Natural killer cell (primary cell): ENCODE measurements at regions not wholly inside any gene's neighbourhood (a gene's known extent, or its start where the extent isn't known, plus 50 kb on each side); places are given as distances from the start of the nearest gene placed in this dataset.

Source experiments
- ATAC-seq, 3 donors: fragments of 150-1000 bp in 2 of 3; fragments of 200-7000 bp in 1 of 3; cut with Tn5 transposase; 1 replicate in 1 of 3; 2 replicates in 2 of 3; pipeline ENCODE4 v1.10.0; 2021; ENCODE audit warnings: mild to moderate bottlenecking in 2 of 3, moderate library complexity in 2 of 3
- DNase-seq, 2 donors: peaks; one replicate each; pipeline versions ENCODE4 v3.0.0 to v3.0.0-alpha.2; 2013 to 2021; ENCODE audit warnings: mixed read lengths in 1 of 2
- H3K27ac ChIP-seq: one replicate; pipeline ENCODE4 v1.5.1; 2013; ENCODE audit warnings: mild to moderate bottlenecking, low read length
- H3K27me3 ChIP-seq: one replicate; pipeline ENCODE4 v1.6.1; 2013; ENCODE audit warnings: low read length; ENCODE audit not compliant: control insufficient read depth, insufficient read depth
- H3K36me3 ChIP-seq: one replicate; pipeline ENCODE4 v1.6.1; 2013; ENCODE audit warnings: low read length; ENCODE audit not compliant: control insufficient read depth, insufficient read depth
- H3K4me1 ChIP-seq: one replicate; pipeline ENCODE4 v1.6.1; 2013; ENCODE audit warnings: low read length; ENCODE audit not compliant: control insufficient read depth, insufficient read depth
- H3K4me3 ChIP-seq: one replicate; pipeline ENCODE4 v1.5.1; 2013; ENCODE audit warnings: low read length
- H3K9me3 ChIP-seq: one replicate; pipeline ENCODE4 v1.6.1; 2013; ENCODE audit warnings: low read length; ENCODE audit not compliant: control insufficient read depth, insufficient read depth
- H3K27ac Mint-ChIP-seq, 2 donors: one replicate each; pipeline ENCODE4 v1.8.0; 2022; ENCODE audit warnings: mild to moderate bottlenecking in 2 of 2, mixed read lengths in 2 of 2, moderate library complexity in 1 of 2
- H3K27me3 Mint-ChIP-seq, 2 donors: one replicate each; pipeline ENCODE4 v1.8.0; 2022; ENCODE audit warnings: low read depth in 2 of 2, mixed read lengths in 2 of 2
- H3K36me3 Mint-ChIP-seq: one replicate; pipeline ENCODE4 v1.8.0; 2022; ENCODE audit warnings: mixed read lengths
- H3K4me1 Mint-ChIP-seq, 2 donors: one replicate each; pipeline ENCODE4 v1.8.0; 2022; ENCODE audit warnings: mixed read lengths in 2 of 2
- H3K4me3 Mint-ChIP-seq: one replicate; pipeline ENCODE4 v1.8.0; 2022; ENCODE audit warnings: mild to moderate bottlenecking, moderate library complexity, mixed read lengths
- H3K9me3 Mint-ChIP-seq, 2 donors: one replicate each; pipeline ENCODE4 v1.8.0; 2022; ENCODE audit warnings: mixed read lengths in 2 of 2
- WGBS: methylation state at CpG from one replicate; pipeline ENCODE4 v1.1.7; 2013; ENCODE audit warnings: missing lambda C conversion rate; ENCODE audit not compliant: insufficient coverage; 5-methylcytosine and 5-hydroxymethylcytosine counted together
- intact Hi-C: fragments of 100-400 bp; cut with micrococcal nuclease; formaldehyde crosslinking; loops from one replicate; pipeline ENCODE4 v1.14.2; 2022
- TF ChIP-seq, protein P1 (sequence below): fragments of 200-600 bp; IDR thresholded peaks from one replicate; pipeline ENCODE4 v1.8.0; 2022; ENCODE audit warnings: antibody characterized with exemption

DNA sequence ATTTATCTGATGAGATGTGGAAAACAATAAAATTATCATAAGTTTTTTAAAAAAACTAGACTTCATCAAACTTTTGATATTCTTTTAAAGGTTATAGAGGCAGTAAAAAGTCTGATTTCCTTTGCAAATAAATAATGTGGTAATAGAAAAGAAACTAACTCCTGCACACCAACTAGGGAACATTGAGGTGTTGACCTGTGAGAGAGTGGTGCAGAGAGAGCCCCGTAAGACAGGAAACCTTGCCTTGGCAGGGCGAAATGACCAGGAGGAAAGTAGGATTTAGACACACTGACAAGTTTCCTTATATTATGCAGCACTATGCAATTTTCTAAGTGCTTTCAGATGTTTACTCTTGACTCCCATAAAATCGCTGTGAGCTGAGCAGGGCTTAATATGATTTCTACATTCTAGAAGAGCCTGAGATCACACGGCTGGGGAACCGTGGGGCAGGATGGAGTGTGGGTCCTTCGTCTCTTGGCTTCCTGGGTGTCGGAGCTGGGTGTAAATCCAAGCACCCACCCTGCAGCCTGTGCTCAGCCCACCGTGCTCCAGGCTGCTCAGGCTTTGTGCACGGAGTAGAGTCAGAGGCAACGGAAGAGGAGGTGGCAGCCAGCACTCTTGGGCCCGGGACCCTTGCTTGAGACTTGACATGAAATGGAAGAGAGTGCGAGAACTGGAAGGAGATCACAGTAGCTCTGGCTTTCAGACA, 61.3 kb upstream of the FOXQ1 start:
- H3K4me1 Mint-ChIP-seq: no peaks in the 10 kb centered on the region
- no peaks in the 10 kb centered on the region for H3K9me3 Mint-ChIP-seq
- H3K36me3 ChIP-seq: no peaks in the 10 kb centered on the region
- H3K36me3 Mint-ChIP-seq: no peaks in the 10 kb centered on the region
- H3K4me1 ChIP-seq: no peaks in the 10 kb centered on the region
- 86% methylated on average over 12 of the region's 12 CpGs for WGBS
- no peak overlapping the region for H3K4me3 Mint-ChIP-seq
- peaks cover 2% of the 10 kb centered on the region for H3K27me3 ChIP-seq
- DNase-seq (no peak), ATAC-seq (no peak)
- no peak overlapping the region for H3K4me3 ChIP-seq
- H3K27me3 Mint-ChIP-seq: peaks cover 0 to 24% of the 10 kb centered on the region in 2 donors
- no peak overlapping the region for H3K27ac ChIP-seq
- TF ChIP-seq, protein P1, sequence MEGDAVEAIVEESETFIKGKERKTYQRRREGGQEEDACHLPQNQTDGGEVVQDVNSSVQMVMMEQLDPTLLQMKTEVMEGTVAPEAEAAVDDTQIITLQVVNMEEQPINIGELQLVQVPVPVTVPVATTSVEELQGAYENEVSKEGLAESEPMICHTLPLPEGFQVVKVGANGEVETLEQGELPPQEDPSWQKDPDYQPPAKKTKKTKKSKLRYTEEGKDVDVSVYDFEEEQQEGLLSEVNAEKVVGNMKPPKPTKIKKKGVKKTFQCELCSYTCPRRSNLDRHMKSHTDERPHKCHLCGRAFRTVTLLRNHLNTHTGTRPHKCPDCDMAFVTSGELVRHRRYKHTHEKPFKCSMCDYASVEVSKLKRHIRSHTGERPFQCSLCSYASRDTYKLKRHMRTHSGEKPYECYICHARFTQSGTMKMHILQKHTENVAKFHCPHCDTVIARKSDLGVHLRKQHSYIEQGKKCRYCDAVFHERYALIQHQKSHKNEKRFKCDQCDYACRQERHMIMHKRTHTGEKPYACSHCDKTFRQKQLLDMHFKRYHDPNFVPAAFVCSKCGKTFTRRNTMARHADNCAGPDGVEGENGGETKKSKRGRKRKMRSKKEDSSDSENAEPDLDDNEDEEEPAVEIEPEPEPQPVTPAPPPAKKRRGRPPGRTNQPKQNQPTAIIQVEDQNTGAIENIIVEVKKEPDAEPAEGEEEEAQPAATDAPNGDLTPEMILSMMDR: no peak
- intact Hi-C loops: no loop called here
- H3K9me3 ChIP-seq: no peaks in the 10 kb centered on the region
- no peak overlapping the region for H3K27ac Mint-ChIP-seq

DNA sequence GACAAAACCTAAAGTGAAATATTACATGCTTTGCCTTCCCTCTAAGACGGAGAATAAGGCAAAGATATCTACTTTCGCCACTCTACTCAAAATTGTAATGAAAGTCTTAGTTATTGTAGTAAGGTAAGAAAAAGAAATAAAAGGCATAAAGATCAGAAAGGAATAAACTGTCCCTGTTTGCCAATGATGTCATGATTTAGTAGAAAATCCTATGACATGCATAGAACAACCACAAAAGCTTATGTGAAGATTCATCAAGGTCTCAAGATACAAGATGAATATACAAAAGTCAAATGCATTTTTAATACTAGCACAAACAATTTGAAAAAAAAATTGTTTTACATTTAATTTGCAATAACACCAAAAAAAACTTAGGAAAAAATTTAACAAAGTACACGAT, 64.0 kb upstream of the FOXQ1 start:
- DNase-seq (no peak), ATAC-seq (no peak)
- Mint-ChIP-seq H3K36me3 (no peaks in the 10 kb centered on the region), H3K27ac (no peak overlapping the region), H3K4me1 (no peaks in the 10 kb centered on the region), H3K9me3 (no peaks in the 10 kb centered on the region), H3K4me3 (no peak overlapping the region), H3K27me3 (peaks cover 0 to 24% of the 10 kb centered on the region in 2 donors)
- intact Hi-C loops: no loop called here
- no peak overlapping the region for H3K4me3 ChIP-seq
- H3K4me1 ChIP-seq: no peaks in the 10 kb centered on the region
- H3K27ac ChIP-seq: no peak overlapping the region
- WGBS: no CpG with 5 or more reads among the region's 3 CpGs
- TF ChIP-seq, protein P1: no peak
- H3K36me3 ChIP-seq: no peaks in the 10 kb centered on the region
- H3K27me3 ChIP-seq: peaks cover 2% of the 10 kb centered on the region
- H3K9me3 ChIP-seq: no peaks in the 10 kb centered on the region

DNA sequence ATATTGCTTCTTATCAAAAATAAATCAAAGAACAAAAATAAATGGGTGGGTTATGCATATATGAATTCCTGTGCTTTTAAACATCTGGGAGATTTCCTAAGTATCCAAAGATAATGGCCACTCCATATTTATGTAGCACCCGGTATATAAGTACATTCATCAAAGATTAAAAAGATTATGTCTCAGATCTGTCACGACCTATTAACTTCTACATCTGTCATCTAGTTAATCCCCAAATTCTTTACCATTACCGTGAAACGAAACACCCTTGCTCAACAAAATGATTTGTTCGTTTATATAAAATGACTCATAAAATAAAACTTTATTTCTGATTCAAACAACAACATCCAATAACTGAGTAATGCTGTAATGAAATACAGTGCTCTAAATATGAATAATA, 64.8 kb upstream of the FOXQ1 start:
- no peaks in the 10 kb centered on the region for H3K9me3 Mint-ChIP-seq
- DNase-seq: no peak
- Histone ChIP-seq H3K27me3 (peaks cover 2% of the 10 kb centered on the region), H3K36me3 (no peaks in the 10 kb centered on the region), H3K4me3 (no peak overlapping the region), H3K27ac (no peak overlapping the region), H3K4me1 (no peaks in the 10 kb centered on the region), H3K9me3 (no peaks in the 10 kb centered on the region)
- ATAC-seq: no peak
- intact Hi-C loops: no loop called here
- no peaks in the 10 kb centered on the region for H3K36me3 Mint-ChIP-seq
- no peak overlapping the region for H3K4me3 Mint-ChIP-seq
- TF ChIP-seq, protein P1: no peak
- H3K4me1 Mint-ChIP-seq: no peaks in the 10 kb centered on the region
- H3K27ac Mint-ChIP-seq: no peak overlapping the region
- peaks cover 0 to 25% of the 10 kb centered on the region in 2 donors for H3K27me3 Mint-ChIP-seq
- WGBS: 67% methylated on average over 4 of the region's 5 CpGs

GRCh38 chr6:1244941-1245340, 67.0 kb upstream of the FOXQ1 start:
- 80% methylated on average over 15 of the region's 16 CpGs for WGBS
- H3K36me3 Mint-ChIP-seq: no peaks in the 10 kb centered on the region
- H3K4me1 ChIP-seq: no peaks in the 10 kb centered on the region
- TF ChIP-seq, protein P1: no peak
- intact Hi-C loops: no loop called here
- no peaks in the 10 kb centered on the region for H3K4me1 Mint-ChIP-seq
- DNase-seq (no peak), ATAC-seq (no peak)
- no peak overlapping the region for H3K27ac ChIP-seq
- no peaks in the 10 kb centered on the region for H3K36me3 ChIP-seq
- no peak overlapping the region for H3K27ac Mint-ChIP-seq
- no peak overlapping the region for H3K4me3 Mint-ChIP-seq
- peaks cover 0 to 23% of the 10 kb centered on the region in 2 donors for H3K27me3 Mint-ChIP-seq
- peaks cover under 1% of the 10 kb centered on the region for H3K27me3 ChIP-seq
- H3K9me3 Mint-ChIP-seq: no peaks in the 10 kb centered on the region
- H3K9me3 ChIP-seq: no peaks in the 10 kb centered on the region
- no peak overlapping the region for H3K4me3 ChIP-seq
